C4-2B (cell line): ENCODE measurements at regions not wholly inside any gene's neighbourhood (a gene's known extent, or its start where the extent isn't known, plus 50 kb on each side); places are given as distances from the start of the nearest gene placed in this dataset.

Source experiments
- H3K27ac ChIP-seq: fragments of 450-650 bp; 2 replicates; pipeline ENCODE4 v1.5.1; 2017
- ZFX ChIP-seq: fragments of 450-650 bp; IDR thresholded peaks from 2 replicates; pipeline ENCODE4 v1.6.1; 2017
- TF ChIP-seq, protein P1 (sequence below): fragments of 450-650 bp; conservative IDR thresholded peaks from 2 replicates; pipeline ENCODE4 v1.5.1; 2017; ENCODE audit warnings: mild to moderate bottlenecking

DNA sequence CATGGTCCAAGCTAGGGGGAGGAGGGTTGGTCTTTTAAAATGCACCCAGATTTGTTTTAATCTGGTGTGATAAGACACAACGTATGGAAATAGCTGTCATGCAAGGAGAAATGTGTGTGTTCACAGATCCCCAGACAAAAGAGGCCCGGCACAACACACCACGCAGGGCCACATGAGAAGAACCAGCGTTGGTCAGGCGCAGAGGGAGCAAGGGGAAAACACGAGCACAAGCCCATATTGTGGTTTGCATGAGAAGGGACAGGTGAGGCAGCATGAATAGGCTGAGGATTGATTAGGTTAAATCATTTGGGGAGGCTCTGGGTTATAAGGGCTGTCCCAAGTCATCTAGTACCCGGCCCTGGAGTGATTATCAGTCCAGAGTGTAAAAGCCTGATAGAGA is 272.5 kb upstream of the NCKAP5 start:
- no peak overlapping the region for H3K27ac ChIP-seq
- TF ChIP-seq ZFX = no peak

DNA sequence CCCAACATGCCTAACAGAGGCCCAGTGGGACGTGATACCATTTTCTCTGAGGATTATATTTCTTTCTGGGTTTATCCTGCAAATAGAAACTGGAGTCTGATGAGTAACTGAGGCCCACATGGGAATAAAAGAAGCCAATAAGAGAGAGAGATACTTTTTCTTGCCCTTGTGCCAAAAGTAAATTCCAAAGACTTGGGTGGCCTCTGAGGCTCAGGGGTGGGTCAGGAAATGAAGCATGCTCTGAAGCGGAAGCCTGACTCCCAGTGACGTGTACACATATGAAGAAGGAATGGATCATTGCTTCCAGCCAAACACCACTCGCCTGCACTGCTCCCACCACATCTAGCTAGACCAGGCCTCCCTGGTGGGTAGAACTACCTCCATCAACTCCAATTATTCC is 273.6 kb upstream of the NCKAP5 start:
- TF ChIP-seq, protein P1, sequence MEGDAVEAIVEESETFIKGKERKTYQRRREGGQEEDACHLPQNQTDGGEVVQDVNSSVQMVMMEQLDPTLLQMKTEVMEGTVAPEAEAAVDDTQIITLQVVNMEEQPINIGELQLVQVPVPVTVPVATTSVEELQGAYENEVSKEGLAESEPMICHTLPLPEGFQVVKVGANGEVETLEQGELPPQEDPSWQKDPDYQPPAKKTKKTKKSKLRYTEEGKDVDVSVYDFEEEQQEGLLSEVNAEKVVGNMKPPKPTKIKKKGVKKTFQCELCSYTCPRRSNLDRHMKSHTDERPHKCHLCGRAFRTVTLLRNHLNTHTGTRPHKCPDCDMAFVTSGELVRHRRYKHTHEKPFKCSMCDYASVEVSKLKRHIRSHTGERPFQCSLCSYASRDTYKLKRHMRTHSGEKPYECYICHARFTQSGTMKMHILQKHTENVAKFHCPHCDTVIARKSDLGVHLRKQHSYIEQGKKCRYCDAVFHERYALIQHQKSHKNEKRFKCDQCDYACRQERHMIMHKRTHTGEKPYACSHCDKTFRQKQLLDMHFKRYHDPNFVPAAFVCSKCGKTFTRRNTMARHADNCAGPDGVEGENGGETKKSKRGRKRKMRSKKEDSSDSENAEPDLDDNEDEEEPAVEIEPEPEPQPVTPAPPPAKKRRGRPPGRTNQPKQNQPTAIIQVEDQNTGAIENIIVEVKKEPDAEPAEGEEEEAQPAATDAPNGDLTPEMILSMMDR = no peak
- TF ChIP-seq ZFX = no peak
- no peak overlapping the region for H3K27ac ChIP-seq

DNA sequence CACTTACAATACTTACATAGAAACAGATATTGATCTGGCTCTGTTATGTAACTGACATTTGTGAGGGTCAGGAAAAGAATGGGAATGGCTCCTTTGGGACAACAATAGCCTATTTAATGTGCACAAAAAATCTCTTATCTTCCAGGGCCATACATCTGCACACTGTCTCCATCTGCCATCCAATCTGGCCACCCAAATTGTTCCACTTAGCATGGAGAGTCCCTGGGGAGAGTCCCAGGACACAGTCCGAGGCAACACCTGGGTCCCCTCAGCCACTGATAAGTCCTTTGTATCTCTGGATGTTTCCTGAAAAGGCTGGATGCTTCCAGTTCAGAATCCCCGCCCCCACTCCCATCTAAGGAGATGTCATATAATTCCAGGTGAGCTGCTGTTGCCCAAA is 274.2 kb upstream of the NCKAP5 start:
- no peak overlapping the region for H3K27ac ChIP-seq
- TF ChIP-seq ZFX = no peak
- TF ChIP-seq, protein P1 = no peak

DNA sequence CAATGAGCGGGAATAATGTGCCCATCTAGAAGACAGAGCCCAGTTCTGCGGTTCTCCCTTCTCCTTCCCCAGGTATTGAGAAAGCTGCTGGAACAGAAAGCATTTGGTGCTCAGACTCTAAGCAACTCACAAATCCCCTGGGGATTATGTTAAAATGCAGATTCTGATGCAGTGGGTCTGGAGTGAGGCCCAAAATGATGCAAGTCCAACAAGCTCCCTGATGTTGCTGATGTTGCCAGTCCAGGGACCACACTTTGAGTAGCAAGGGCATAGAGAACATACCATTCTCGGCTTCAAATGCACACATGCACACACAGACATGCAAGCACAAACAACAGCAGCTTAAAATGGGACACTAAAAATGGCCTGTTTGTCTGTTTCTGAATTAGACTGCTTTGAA is 274.8 kb upstream of the NCKAP5 start:
- no peak overlapping the region for H3K27ac ChIP-seq
- TF ChIP-seq ZFX = no peak
- TF ChIP-seq, protein P1 = no peak

DNA sequence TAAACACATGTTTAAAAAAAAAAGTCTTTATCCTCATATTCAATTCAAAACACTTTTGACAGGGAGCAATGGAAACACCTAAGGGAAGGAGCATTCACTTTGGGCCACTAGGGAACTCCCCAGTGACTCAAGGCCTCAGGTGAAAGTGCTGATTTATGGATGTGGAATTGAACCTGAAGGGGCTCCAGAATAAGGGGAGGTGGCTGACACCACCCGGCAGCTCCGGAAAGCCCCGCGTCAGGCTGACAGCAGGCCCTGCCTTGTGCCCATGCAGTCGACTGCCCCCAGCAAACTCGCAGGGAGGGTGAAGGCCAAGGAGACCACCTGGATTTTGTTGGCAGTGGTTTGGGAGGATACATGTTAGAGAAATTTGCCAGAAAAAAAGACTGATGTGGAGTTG is 275.3 kb upstream of the NCKAP5 start:
- no peak overlapping the region for H3K27ac ChIP-seq

DNA sequence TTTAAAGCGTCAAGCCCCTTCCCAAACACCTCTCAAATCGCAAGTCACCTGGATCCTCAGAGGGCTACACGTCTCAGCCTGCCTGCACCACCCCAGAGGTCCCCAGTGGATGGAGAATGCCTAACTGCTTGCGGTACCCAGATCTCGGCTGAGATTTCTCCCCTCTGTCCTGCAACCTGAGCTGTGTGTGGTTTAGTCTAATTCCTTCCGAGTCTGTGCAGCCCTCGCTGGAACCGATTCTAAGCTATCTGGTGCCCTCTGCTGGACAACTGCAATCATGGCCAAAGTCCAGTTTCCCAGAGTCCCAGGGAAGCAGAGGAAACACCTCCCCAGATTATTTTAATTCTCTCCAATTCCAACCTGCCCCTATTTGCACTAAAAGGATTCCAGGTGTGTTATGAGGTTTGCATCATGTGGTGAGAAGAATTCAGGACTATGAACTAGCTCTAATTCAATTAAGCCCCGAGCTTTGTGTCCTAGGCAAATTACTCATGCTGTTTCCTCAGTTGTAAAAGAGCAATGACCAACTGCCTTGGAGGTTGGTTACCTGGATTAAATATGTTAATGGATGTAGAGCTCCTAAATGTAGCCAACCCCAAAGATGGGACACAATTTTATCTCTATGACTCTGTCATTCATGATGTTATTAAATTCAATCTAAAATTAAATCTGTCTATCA is 276.1 kb upstream of the NCKAP5 start:
- H3K27ac ChIP-seq = no peak overlapping the region
- no peak for TF ChIP-seq ZFX
- TF ChIP-seq, protein P1 = peak; percentile 81

More for the DNA sequence above, 275.3 kb upstream of the NCKAP5 start:
- no peak for TF ChIP-seq ZFX
- TF ChIP-seq, protein P1 = no peak

DNA sequence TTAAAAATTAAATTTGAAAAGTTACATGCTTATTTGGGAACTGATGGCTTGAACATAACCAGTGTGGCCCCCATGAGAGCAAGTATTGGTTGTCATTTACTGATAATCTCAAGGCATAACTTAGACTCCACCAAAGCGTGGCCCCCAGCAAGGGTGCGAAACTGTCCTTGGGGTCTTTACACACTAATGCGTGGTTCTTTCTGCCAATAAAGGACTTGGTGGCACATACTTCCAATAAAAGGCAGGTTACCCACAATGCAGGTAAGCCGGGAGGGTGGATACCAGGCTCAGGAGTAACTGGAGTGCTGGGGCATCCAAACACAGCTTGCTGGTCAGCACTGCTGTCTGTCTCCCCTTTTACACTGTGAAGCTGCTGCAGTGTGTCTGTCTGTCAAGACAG is 278.2 kb upstream of the NCKAP5 start:
- H3K27ac ChIP-seq = no peak overlapping the region
- TF ChIP-seq, protein P1 = no peak
- no peak for TF ChIP-seq ZFX

DNA sequence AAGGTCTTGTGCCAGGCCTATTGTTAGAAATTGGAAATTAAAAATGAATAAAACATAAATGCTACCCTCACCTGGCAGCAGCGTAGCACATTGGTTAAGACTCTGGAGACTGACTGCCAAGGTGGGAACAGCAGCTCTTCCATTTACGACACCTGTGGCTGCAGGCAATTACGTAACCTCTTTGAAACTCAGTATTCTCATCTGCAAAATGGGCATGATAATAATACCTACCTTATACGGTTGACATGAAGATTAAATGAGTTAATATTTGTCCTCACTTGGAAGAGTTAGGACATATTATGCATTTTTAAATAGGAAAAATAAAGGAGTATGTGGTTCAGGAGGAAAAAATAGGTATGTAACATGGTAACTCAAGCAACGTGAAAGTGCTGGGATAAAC is 279.3 kb upstream of the NCKAP5 start:
- no peak overlapping the region for H3K27ac ChIP-seq
- TF ChIP-seq, protein P1 = no peak
- TF ChIP-seq ZFX = no peak
